ENCODE measurements at regions not wholly inside any gene's neighbourhood (a gene's known extent, or its start where the extent isn't known, plus 50 kb on each side); places are given as distances from the start of the nearest gene placed in this dataset.

GRCh38 chr6:20314866-20315845 lies 86.5 kb upstream of the E2F3 start:
- no peaks in the 10 kb centered on the region for H3K36me3 ChIP-seq (ENCODE audit: control insufficient read depth, insufficient read depth, low read length)
- BruUV-seq (replicated peaks): no TSS peak
- peaks cover 18% of the 10 kb centered on the region for H3K27me3 ChIP-seq (ENCODE audit: control insufficient read depth, insufficient read depth, low read length)
- no peak for ATAC-seq
- TF ChIP-seq TCF7L2 (IDR thresholded peaks at IDR 0.05; ENCODE audit: low read depth, low read length) (no peak), CTCF (IDR thresholded peaks at IDR 0.05) (no peak), REST (IDR thresholded peaks at IDR 0.05; ENCODE audit: insufficient read depth in 1 of 2, low read depth in 2 of 2, low read length in 1 of 2) (no peak), SIN3A (IDR thresholded peaks at IDR 0.05; ENCODE audit: borderline replicate concordance, insufficient read depth, low read depth, low read length) (no peak), POLR2AphosphoS5 (IDR thresholded peaks at IDR 0.05; ENCODE audit: low read depth, low read length) (no peak)
- no peak overlapping the region for H3K27ac ChIP-seq (ENCODE audit: low read length)
- no peaks in the 10 kb centered on the region for H3K4me1 ChIP-seq (ENCODE audit: control insufficient read depth, insufficient read depth, low read length)
- intact Hi-C loops (cut with micrococcal nuclease; ENCODE audit: unreplicated experiment) (no loop called here), in situ Hi-C loops (cut with HindIII; ENCODE audit: low pct_unique_long_range_greater_than_20kb, low sequenced_read_pairs) (no loop called here)
- ChIA-PET CTCF (no interaction called here), POLR2A (interaction anchor here (0.6 kb wide), 1 partner anchor 21 kb away, joined by 3 read pairs; no protein-coding TSS in a partner anchor)
- no peaks in the 10 kb centered on the region for H3K9me3 ChIP-seq (ENCODE audit: control insufficient read depth, insufficient read depth, low read depth, low read length)
- DNase-seq (ENCODE audit: low read depth, low spot score): no peak
- H3K4me3 ChIP-seq (ENCODE audit: low read depth in 2 of 2, low read length in 2 of 2): no peak overlapping the region

- ChIA-PET POLR2A (no interaction called here), CTCF (no interaction called here)
- no TSS peak for BruUV-seq (replicated peaks)
- DNase-seq (ENCODE audit: low read depth, low spot score) (no peak), ATAC-seq (no peak)
- in situ Hi-C loops (cut with HindIII; ENCODE audit: low pct_unique_long_range_greater_than_20kb, low sequenced_read_pairs): no loop called here
- peaks cover 18% of the 10 kb centered on the region for H3K27me3 ChIP-seq (ENCODE audit: control insufficient read depth, insufficient read depth, low read length)
- TF ChIP-seq REST (IDR thresholded peaks at IDR 0.05; ENCODE audit: insufficient read depth in 1 of 2, low read depth in 2 of 2, low read length in 1 of 2) (no peak), POLR2AphosphoS5 (IDR thresholded peaks at IDR 0.05; ENCODE audit: low read depth, low read length) (no peak), TCF7L2 (IDR thresholded peaks at IDR 0.05; ENCODE audit: low read depth, low read length) (no peak), SIN3A (IDR thresholded peaks at IDR 0.05; ENCODE audit: borderline replicate concordance, insufficient read depth, low read depth, low read length) (no peak), CTCF (IDR thresholded peaks at IDR 0.05) (no peak)
- H3K36me3 ChIP-seq (ENCODE audit: control insufficient read depth, insufficient read depth, low read length): no peaks in the 10 kb centered on the region
- H3K9me3 ChIP-seq (ENCODE audit: control insufficient read depth, insufficient read depth, low read depth, low read length): no peaks in the 10 kb centered on the region
- H3K4me3 ChIP-seq (ENCODE audit: low read depth in 2 of 2, low read length in 2 of 2): no peak overlapping the region
- intact Hi-C loops (cut with micrococcal nuclease; ENCODE audit: unreplicated experiment): no loop called here
- H3K27ac ChIP-seq (ENCODE audit: low read length): no peak overlapping the region
- H3K4me1 ChIP-seq (ENCODE audit: control insufficient read depth, insufficient read depth, low read length): no peaks in the 10 kb centered on the region
Observed at GRCh38 chr6:20317430-20317829, 84.2 kb upstream of the E2F3 start.
